ENCODE measurements at regions not wholly inside any gene's neighbourhood (a gene's known extent, or its start where the extent isn't known, plus 50 kb on each side); places are given as distances from the start of the nearest gene placed in this dataset.
"Not testable (repeated sequence)": the region's sequence is repeated elsewhere in the genome, so short reads cannot be mapped to it uniquely, and the experiment has no call there.

- not testable (repeated sequence) for H3K27me3 Mint-ChIP-seq, H3K4me3 Mint-ChIP-seq, H3K4me1 Mint-ChIP-seq, H3K36me3 Mint-ChIP-seq, H3K9me3 Mint-ChIP-seq, ATAC-seq, H3K27ac Mint-ChIP-seq
These were observed 170.6 kb downstream of the KIT start for GRCh38 chr4:54828361-54828760.

DNA sequence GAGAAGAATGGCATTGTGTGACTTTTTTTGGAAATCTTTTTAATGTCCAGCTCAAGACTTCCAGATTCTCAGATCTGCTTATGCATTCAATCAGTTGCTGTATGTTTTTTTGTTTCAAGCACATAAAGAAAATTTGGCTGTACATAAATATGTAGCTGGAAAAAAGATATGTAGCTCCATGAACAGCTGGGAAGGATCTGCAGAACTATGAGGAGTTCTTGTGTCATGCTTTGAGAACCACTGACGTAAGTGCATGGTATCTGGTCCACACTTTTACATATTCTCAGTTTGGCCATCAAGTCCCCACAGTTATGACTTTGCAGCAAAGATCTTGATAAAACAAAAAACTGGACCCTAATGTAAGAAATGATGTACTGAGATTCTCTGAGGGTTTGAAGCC is 165.9 kb downstream of the KIT start:
- ATAC-seq: no peak
- Mint-ChIP-seq H3K27ac (no peak overlapping the region), H3K36me3 (no peaks in the 10 kb centered on the region), H3K4me1 (no peaks in the 10 kb centered on the region), H3K27me3 (no peaks in the 10 kb centered on the region), H3K9me3 (peaks cover under 1% of the 10 kb centered on the region), H3K4me3 (no peak overlapping the region)

- Mint-ChIP-seq H3K36me3 (no peaks in the 10 kb centered on the region), H3K4me1 (no peaks in the 10 kb centered on the region), H3K9me3 (no peaks in the 10 kb centered on the region), H3K27me3 (no peaks in the 10 kb centered on the region), H3K27ac (no peak overlapping the region), H3K4me3 (no peak overlapping the region)
- ATAC-seq: no peak
These were observed 161.3 kb downstream of the KIT start for GRCh38 chr4:54819034-54819433.

DNA sequence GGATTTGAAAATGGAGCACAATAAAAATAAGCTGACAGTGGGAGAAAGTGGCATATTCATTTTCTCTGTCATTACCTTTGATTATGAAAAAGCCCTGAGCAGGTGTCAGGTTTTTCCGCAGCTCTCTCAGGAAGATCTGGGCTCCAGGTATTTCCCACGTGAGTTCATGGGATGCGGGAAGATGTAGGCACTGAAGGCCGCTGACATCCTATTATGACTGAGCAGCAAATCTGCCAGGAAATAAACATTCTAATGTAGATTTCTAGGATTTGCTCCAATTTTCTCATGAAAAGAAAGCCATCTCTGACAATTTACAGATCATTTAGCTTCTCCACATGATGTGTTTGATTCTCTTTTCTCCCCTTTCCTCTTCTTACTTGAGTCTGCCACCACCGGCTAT is 160.7 kb downstream of the KIT start:
- Mint-ChIP-seq H3K36me3 (no peaks in the 10 kb centered on the region), H3K4me1 (no peaks in the 10 kb centered on the region), H3K27me3 (no peaks in the 10 kb centered on the region), H3K4me3 (no peak overlapping the region), H3K9me3 (no peaks in the 10 kb centered on the region), H3K27ac (no peak overlapping the region)
- no peak for ATAC-seq

DNA sequence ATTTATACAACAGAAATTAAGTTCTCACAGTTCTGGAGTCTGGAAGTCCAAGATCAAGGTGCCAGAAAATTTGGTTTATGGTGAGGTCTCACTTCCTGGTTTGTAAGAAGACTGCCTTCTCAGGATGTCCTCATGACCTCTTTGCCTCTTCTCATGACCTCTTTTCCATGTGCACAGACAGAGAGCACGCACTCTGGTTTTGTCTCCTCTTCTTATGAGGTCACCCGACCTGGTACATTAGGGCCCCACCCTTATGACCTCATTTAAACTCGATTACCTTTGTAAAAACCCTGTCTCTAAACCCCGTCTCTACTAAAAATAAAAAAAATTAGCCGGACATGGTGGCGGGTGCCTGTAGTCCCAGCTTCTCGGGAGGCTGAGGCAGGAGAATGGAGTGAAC is 155.9 kb downstream of the KIT start:
- H3K4me1 Mint-ChIP-seq: no peaks in the 10 kb centered on the region
- H3K9me3 Mint-ChIP-seq: peaks cover 4% of the 10 kb centered on the region
- H3K4me3 Mint-ChIP-seq: no peak overlapping the region
- H3K27me3 Mint-ChIP-seq: no peaks in the 10 kb centered on the region
- no peak for ATAC-seq
- H3K36me3 Mint-ChIP-seq: no peaks in the 10 kb centered on the region
- H3K27ac Mint-ChIP-seq: no peak overlapping the region

GRCh38 chr4:54806351-54806750 is 148.6 kb downstream of the KIT start:
- H3K27me3 Mint-ChIP-seq: peaks cover 40% of the 10 kb centered on the region
- peaks cover 11% of the 10 kb centered on the region for H3K9me3 Mint-ChIP-seq
- no peaks in the 10 kb centered on the region for H3K36me3 Mint-ChIP-seq
- no peak overlapping the region for H3K4me3 Mint-ChIP-seq
- no peak overlapping the region for H3K27ac Mint-ChIP-seq
- ATAC-seq: no peak
- H3K4me1 Mint-ChIP-seq: no peaks in the 10 kb centered on the region

GRCh38 chr4:54802336-54802735 is 144.6 kb downstream of the KIT start:
- no peaks in the 10 kb centered on the region for H3K4me1 Mint-ChIP-seq
- H3K27ac Mint-ChIP-seq: no peak overlapping the region
- ATAC-seq: no peak
- no peaks in the 10 kb centered on the region for H3K36me3 Mint-ChIP-seq
- H3K27me3 Mint-ChIP-seq: peaks cover 50% of the 10 kb centered on the region
- no peak overlapping the region for H3K4me3 Mint-ChIP-seq
- H3K9me3 Mint-ChIP-seq: peaks cover 9% of the 10 kb centered on the region

DNA sequence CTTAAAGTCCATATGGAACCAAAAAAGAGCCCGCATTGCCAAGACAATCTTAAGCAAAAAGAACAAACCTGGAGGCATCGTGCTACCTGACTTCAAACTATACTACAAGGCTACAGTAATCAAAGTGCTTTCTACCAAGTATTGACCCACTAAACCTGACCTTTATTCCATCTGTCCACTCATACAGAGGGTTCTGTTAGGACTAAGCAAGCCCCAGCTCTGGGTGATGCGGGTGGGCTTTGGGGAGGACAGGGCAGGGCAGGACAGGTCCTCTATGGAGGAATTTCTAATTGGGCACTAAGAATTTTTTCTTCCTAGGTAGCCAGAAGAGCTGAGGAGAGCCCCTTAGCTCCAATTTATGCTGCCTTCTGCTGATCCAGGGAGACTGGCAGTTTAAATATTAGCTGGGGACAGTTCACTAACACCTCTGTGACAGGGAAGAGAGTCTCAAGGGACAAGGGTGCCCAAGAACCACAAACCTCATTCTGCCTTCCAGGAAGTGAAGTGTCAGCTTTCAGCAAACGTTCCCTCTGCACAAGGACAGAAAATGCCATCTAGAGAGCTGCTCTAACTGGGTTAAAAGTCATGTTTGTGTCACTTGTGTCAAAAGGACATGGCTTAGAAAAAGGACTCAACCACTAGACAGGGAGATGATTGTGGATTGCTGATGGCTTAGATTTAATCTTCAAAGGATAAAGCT is 143.2 kb downstream of the KIT start:
- no peak for ATAC-seq
- Mint-ChIP-seq H3K9me3 (peaks cover 6% of the 10 kb centered on the region), H3K36me3 (no peaks in the 10 kb centered on the region), H3K4me1 (no peaks in the 10 kb centered on the region), H3K4me3 (no peak overlapping the region), H3K27ac (no peak overlapping the region), H3K27me3 (peaks cover 40% of the 10 kb centered on the region)

DNA sequence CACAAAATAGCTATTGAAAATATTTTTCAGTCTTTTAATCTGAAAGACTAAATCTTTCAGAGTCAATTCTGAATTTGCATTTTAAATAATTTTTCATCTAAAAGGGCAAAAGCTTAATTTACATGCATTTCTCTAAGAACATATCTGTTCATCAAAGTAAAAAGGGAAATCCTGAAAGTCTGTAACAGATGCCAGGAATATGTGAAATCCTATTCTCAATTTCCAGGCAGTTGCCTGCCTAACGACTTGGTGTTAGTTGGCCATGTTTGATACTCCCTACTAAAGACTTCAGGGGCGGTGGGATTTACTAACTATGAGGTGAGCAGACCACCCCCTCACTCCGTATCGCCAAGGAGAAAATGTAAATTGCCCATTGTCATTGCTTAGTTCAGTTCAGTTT is 136.8 kb downstream of the KIT start:
- no peak overlapping the region for H3K4me3 Mint-ChIP-seq

GRCh38 chr4:54793856-54794422 is 136.2 kb downstream of the KIT start:
- H3K36me3 Mint-ChIP-seq: no peaks in the 10 kb centered on the region
- ATAC-seq: no peak
- H3K9me3 Mint-ChIP-seq: peaks cover 3% of the 10 kb centered on the region
- H3K4me1 Mint-ChIP-seq: no peaks in the 10 kb centered on the region
- no peak overlapping the region for H3K4me3 Mint-ChIP-seq
- no peak overlapping the region for H3K27ac Mint-ChIP-seq
- peaks cover 2% of the 10 kb centered on the region for H3K27me3 Mint-ChIP-seq

More for the DNA sequence above, 136.8 kb downstream of the KIT start:
- ATAC-seq: no peak
- H3K36me3 Mint-ChIP-seq: no peaks in the 10 kb centered on the region
- H3K27me3 Mint-ChIP-seq: peaks cover 8% of the 10 kb centered on the region
- no peaks in the 10 kb centered on the region for H3K4me1 Mint-ChIP-seq
- peaks cover 3% of the 10 kb centered on the region for H3K9me3 Mint-ChIP-seq
- no peak overlapping the region for H3K27ac Mint-ChIP-seq
